GM23248 (cell line): ENCODE measurements at regions not wholly inside any gene's neighbourhood (a gene's known extent, or its start where the extent isn't known, plus 50 kb on each side); places are given as distances from the start of the nearest gene placed in this dataset.

Experiments used
- EZH2 ChIP-seq: fragments of 200-600 bp; sonication (generic); IDR thresholded peaks from 2 replicates; pipeline ENCODE4 v1.6.1; 2018; ENCODE audit warnings: antibody characterized with exemption, mild to moderate bottlenecking; ENCODE audit not compliant: insufficient read depth, poor library complexity, severe bottlenecking
- EZH2phosphoT487 ChIP-seq: fragments of 200-600 bp; sonication (generic); IDR thresholded peaks from 2 replicates; pipeline ENCODE4 v1.6.1; 2018; ENCODE audit warnings: antibody characterized with exemption, moderate library complexity, mild to moderate bottlenecking, low read depth; ENCODE audit not compliant: insufficient read depth

DNA sequence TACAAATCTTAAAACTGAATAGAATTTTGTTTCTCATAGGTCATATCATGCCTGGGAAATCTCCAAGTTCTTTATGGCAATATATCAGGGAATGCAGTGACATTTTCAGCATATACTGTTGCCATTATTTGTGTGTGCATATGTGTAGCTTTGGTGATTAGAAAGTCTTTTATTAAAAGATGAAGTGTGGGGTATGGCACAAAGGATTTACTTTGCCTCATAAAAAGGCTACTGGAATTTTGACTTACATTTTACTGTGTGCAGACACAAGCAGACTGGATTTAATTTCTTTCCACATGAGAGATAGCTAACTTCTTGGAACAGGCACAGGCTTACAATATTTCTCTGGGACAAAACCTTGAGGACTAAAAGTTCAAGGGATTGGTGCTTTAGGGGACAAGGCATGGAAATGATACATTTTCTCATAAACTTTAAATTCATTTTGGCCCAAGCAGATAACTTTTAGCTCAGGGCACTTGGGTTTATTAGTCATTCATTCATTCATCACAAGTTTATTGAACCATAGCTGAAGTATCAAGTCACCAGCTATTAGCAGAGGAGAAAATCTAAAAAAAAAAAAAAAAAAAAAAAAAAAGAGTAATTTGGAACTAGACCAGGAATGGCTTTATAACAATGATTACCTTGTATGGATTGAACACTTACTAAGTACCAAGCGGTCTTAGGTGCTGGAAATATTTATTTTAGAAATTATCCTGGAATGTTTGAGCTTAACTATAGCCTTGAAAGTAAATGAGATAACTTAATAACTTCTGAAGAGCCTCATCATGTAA lies 191.5 kb downstream of the SLIT2 start:
- TF ChIP-seq EZH2 (no peak), EZH2phosphoT487 (no peak)
